T-helper 2 cell treated with Interferon-gamma antibody and Interleukin-4, amounts not matched to agents 5 μg/mL and 100 μg/mL, for 36 hours (primary cell): ENCODE measurements at regions not wholly inside any gene's neighbourhood (a gene's known extent, or its start where the extent isn't known, plus 50 kb on each side); places are given as distances from the start of the nearest gene placed in this dataset.
"Not testable (repeated sequence)": the region's sequence is repeated elsewhere in the genome, so short reads cannot be mapped to it uniquely, and the experiment has no call there.

Experiments
- DNase-seq: peaks from one replicate; pipeline ENCODE4 v3.0.0; 2021; ENCODE audit warnings: low spot score
- H3K27ac Mint-ChIP-seq: one replicate; pipeline ENCODE4 v1.8.0; 2021; ENCODE audit warnings: mild to moderate bottlenecking, mixed read lengths
- H3K27me3 Mint-ChIP-seq: one replicate; pipeline ENCODE4 v1.8.0; 2021; ENCODE audit warnings: low read depth, mixed read lengths
- H3K36me3 Mint-ChIP-seq: one replicate; pipeline ENCODE4 v1.8.0; 2021; ENCODE audit warnings: low read depth, mixed read lengths
- H3K4me1 Mint-ChIP-seq: one replicate; pipeline ENCODE4 v1.8.0; 2021; ENCODE audit warnings: low read depth, mixed read lengths
- H3K4me3 Mint-ChIP-seq: one replicate; pipeline ENCODE4 v1.8.0; 2022; ENCODE audit warnings: mild to moderate bottlenecking, moderate library complexity, mixed read lengths
- H3K9me3 Mint-ChIP-seq: one replicate; pipeline ENCODE4 v1.8.0; 2021; ENCODE audit warnings: mixed read lengths

- Mint-ChIP-seq H3K36me3 (no peaks in the 10 kb centered on the region), H3K4me1 (no peaks in the 10 kb centered on the region), H3K4me3 (no peak overlapping the region), H3K9me3 (peaks cover 22% of the 10 kb centered on the region), H3K27me3 (no peaks in the 10 kb centered on the region), H3K27ac (no peak overlapping the region)
- DNase-seq: no peak
Measured at GRCh38 chr1:79708646-79709265, 702.2 kb upstream of the ADGRL4 start.

GRCh38 chr1:79705218-79705617 lies 698.7 kb upstream of the ADGRL4 start:
- no peak overlapping the region for H3K27ac Mint-ChIP-seq
- no peak for DNase-seq
- peaks cover 36% of the 10 kb centered on the region for H3K9me3 Mint-ChIP-seq
- no peak overlapping the region for H3K4me3 Mint-ChIP-seq
- no peaks in the 10 kb centered on the region for H3K36me3 Mint-ChIP-seq
- H3K27me3 Mint-ChIP-seq: no peaks in the 10 kb centered on the region
- no peaks in the 10 kb centered on the region for H3K4me1 Mint-ChIP-seq

GRCh38 chr1:79704067-79704466 lies 697.5 kb upstream of the ADGRL4 start:
- Mint-ChIP-seq H3K9me3 (peaks cover 42% of the 10 kb centered on the region), H3K27ac (no peak overlapping the region), H3K27me3 (no peaks in the 10 kb centered on the region), H3K4me3 (no peak overlapping the region), H3K36me3 (no peaks in the 10 kb centered on the region), H3K4me1 (no peaks in the 10 kb centered on the region)
- no peak for DNase-seq

GRCh38 chr1:79702336-79702999 lies 695.9 kb upstream of the ADGRL4 start:
- not testable (repeated sequence) for H3K27ac Mint-ChIP-seq, H3K27me3 Mint-ChIP-seq, DNase-seq, H3K4me3 Mint-ChIP-seq, H3K36me3 Mint-ChIP-seq, H3K4me1 Mint-ChIP-seq
- peaks cover 55% of the 10 kb centered on the region for H3K9me3 Mint-ChIP-seq

GRCh38 chr1:79695138-79695537 lies 688.6 kb upstream of the ADGRL4 start:
- no peak for DNase-seq
- H3K4me1 Mint-ChIP-seq: no peaks in the 10 kb centered on the region
- H3K4me3 Mint-ChIP-seq: no peak overlapping the region
- no peaks in the 10 kb centered on the region for H3K36me3 Mint-ChIP-seq
- peaks cover 43% of the 10 kb centered on the region for H3K9me3 Mint-ChIP-seq
- no peak overlapping the region for H3K27ac Mint-ChIP-seq
- H3K27me3 Mint-ChIP-seq: no peaks in the 10 kb centered on the region

- H3K9me3 Mint-ChIP-seq: peaks cover 37% of the 10 kb centered on the region
- H3K27ac Mint-ChIP-seq: no peak overlapping the region
- H3K4me3 Mint-ChIP-seq: no peak overlapping the region
- DNase-seq: no peak
- H3K36me3 Mint-ChIP-seq: no peaks in the 10 kb centered on the region
- no peaks in the 10 kb centered on the region for H3K27me3 Mint-ChIP-seq
- no peaks in the 10 kb centered on the region for H3K4me1 Mint-ChIP-seq
Measured at GRCh38 chr1:79694241-79694640, 687.7 kb upstream of the ADGRL4 start.

- Mint-ChIP-seq H3K27me3 (no peaks in the 10 kb centered on the region), H3K27ac (no peak overlapping the region), H3K4me1 (no peaks in the 10 kb centered on the region), H3K36me3 (no peaks in the 10 kb centered on the region), H3K9me3 (peaks cover 37% of the 10 kb centered on the region), H3K4me3 (no peak overlapping the region)
- DNase-seq: no peak
Measured at GRCh38 chr1:79693441-79694114, 687.0 kb upstream of the ADGRL4 start.

- H3K36me3 Mint-ChIP-seq: no peaks in the 10 kb centered on the region
- no peak for DNase-seq
- no peaks in the 10 kb centered on the region for H3K27me3 Mint-ChIP-seq
- no peak overlapping the region for H3K27ac Mint-ChIP-seq
- no peak overlapping the region for H3K4me3 Mint-ChIP-seq
- peaks cover 35% of the 10 kb centered on the region for H3K9me3 Mint-ChIP-seq
- H3K4me1 Mint-ChIP-seq: no peaks in the 10 kb centered on the region
Measured at GRCh38 chr1:79692519-79692918, 686.0 kb upstream of the ADGRL4 start.

GRCh38 chr1:79688932-79689331 lies 682.4 kb upstream of the ADGRL4 start:
- Mint-ChIP-seq H3K36me3 (no peaks in the 10 kb centered on the region), H3K9me3 (peaks cover 27% of the 10 kb centered on the region), H3K27me3 (no peaks in the 10 kb centered on the region), H3K27ac (no peak overlapping the region), H3K4me3 (no peak overlapping the region), H3K4me1 (no peaks in the 10 kb centered on the region)
- no peak for DNase-seq

GRCh38 chr1:79683420-79683819 lies 676.9 kb upstream of the ADGRL4 start:
- DNase-seq: no peak
- Mint-ChIP-seq H3K4me1 (no peaks in the 10 kb centered on the region), H3K27me3 (no peaks in the 10 kb centered on the region), H3K9me3 (peaks cover 23% of the 10 kb centered on the region), H3K36me3 (no peaks in the 10 kb centered on the region), H3K27ac (no peak overlapping the region), H3K4me3 (no peak overlapping the region)

- Mint-ChIP-seq H3K27ac (no peak overlapping the region), H3K4me3 (no peak overlapping the region), H3K4me1 (no peaks in the 10 kb centered on the region), H3K36me3 (no peaks in the 10 kb centered on the region), H3K27me3 (no peaks in the 10 kb centered on the region), H3K9me3 (peaks cover 23% of the 10 kb centered on the region)
- DNase-seq: no peak
Measured at GRCh38 chr1:79682478-79682877, 675.9 kb upstream of the ADGRL4 start.

- Mint-ChIP-seq H3K36me3 (no peaks in the 10 kb centered on the region), H3K4me3 (no peak overlapping the region), H3K27ac (no peak overlapping the region), H3K9me3 (peaks cover 31% of the 10 kb centered on the region), H3K27me3 (no peaks in the 10 kb centered on the region), H3K4me1 (no peaks in the 10 kb centered on the region)
- no peak for DNase-seq
Measured at GRCh38 chr1:79681382-79681781, 674.9 kb upstream of the ADGRL4 start.

- no peaks in the 10 kb centered on the region for H3K4me1 Mint-ChIP-seq
- peaks cover 40% of the 10 kb centered on the region for H3K9me3 Mint-ChIP-seq
- no peak for DNase-seq
- no peak overlapping the region for H3K4me3 Mint-ChIP-seq
- no peak overlapping the region for H3K27ac Mint-ChIP-seq
- no peaks in the 10 kb centered on the region for H3K36me3 Mint-ChIP-seq
- H3K27me3 Mint-ChIP-seq: no peaks in the 10 kb centered on the region
Measured at GRCh38 chr1:79679916-79680315, 673.4 kb upstream of the ADGRL4 start.

- Mint-ChIP-seq H3K27ac (no peak overlapping the region), H3K4me3 (no peak overlapping the region), H3K9me3 (peaks cover 12% of the 10 kb centered on the region), H3K36me3 (no peaks in the 10 kb centered on the region), H3K27me3 (no peaks in the 10 kb centered on the region), H3K4me1 (no peaks in the 10 kb centered on the region)
- no peak for DNase-seq
Measured at GRCh38 chr1:79667848-79668696, 661.5 kb upstream of the ADGRL4 start.
